Vagina (tissue), 2 donors: ENCODE measurements at regions not wholly inside any gene's neighbourhood (a gene's known extent, or its start where the extent isn't known, plus 50 kb on each side); places are given as distances from the start of the nearest gene placed in this dataset.

Experiments used
- DNase-seq, 2 donors: peaks; one replicate each; pipeline ENCODE4 v3.0.0-alpha.2; 2017; ENCODE audit errors: extremely low spot score in 2 of 2
- H3K27ac ChIP-seq: fragments of 200-600 bp; sonication (generic); one replicate; pipeline ENCODE4 v1.5.1; 2019
- H3K27me3 ChIP-seq: fragments of 200-600 bp; sonication (generic); one replicate; pipeline ENCODE4 v1.5.1; 2019
- H3K36me3 ChIP-seq, 2 donors: fragments of 200-600 bp; sonication (generic); one replicate each; pipeline ENCODE4 v1.5.1; 2017 to 2019
- H3K4me1 ChIP-seq: fragments of 200-600 bp; sonication (generic); one replicate; pipeline ENCODE4 v1.5.1; 2019
- H3K4me3 ChIP-seq, 2 donors: fragments of 200-600 bp; sonication (generic); 1 replicate in 1 of 2; 2 replicates in 1 of 2; pipeline ENCODE4 v1.5.1; 2016 to 2019
- H3K9me3 ChIP-seq: fragments of 200-600 bp; sonication (generic); one replicate; pipeline ENCODE4 v1.5.1; 2019
- CTCF ChIP-seq, 3 experiments: fragments of 450-650 bp in 2 of 3; fragments of 200-600 bp in 1 of 3; sonication (generic) in 1 of 3; IDR thresholded peaks; one replicate each; pipeline ENCODE4 v1.5.1; 2017 to 2019; ENCODE audit warnings: antibody characterized with exemption in 3 of 3, mild to moderate bottlenecking in 2 of 3, moderate library complexity in 2 of 3
- POLR2A ChIP-seq, 2 donors: fragments of 450-650 bp; IDR thresholded peaks; one replicate each; pipeline ENCODE4 v1.6.1; 2017; ENCODE audit warnings: antibody characterized with exemption in 2 of 2, mild to moderate bottlenecking in 2 of 2, moderate library complexity in 2 of 2
- POLR2AphosphoS5 ChIP-seq, 2 donors: sonication (generic); formaldehyde crosslinking; IDR thresholded peaks; one replicate each; pipeline ENCODE4 v1.9.0; 2017; ENCODE audit warnings: antibody characterized with exemption in 2 of 2, mild to moderate bottlenecking in 2 of 2, low read depth in 1 of 2; ENCODE audit not compliant: insufficient read depth in 1 of 2
- intact Hi-C: fragments of 100-400 bp; cut with DNase I; formaldehyde crosslinking; loops from one replicate; pipeline ENCODE4 v1.15.1; 2023

- DNase-seq, result no peak
- Histone ChIP-seq H3K9me3 (no peaks in the 10 kb centered on the region), H3K4me3 (no peak overlapping the region), H3K4me1 (no peaks in the 10 kb centered on the region), H3K27me3 (no peaks in the 10 kb centered on the region), H3K27ac (no peak overlapping the region), H3K36me3 (no peaks in the 10 kb centered on the region)
- intact Hi-C loops, result no loop called here
- TF ChIP-seq POLR2AphosphoS5 (IDR thresholded peaks at IDR 0.05; ENCODE audit: insufficient read depth in 1 of 2, low read depth in 1 of 2), result no peak
These were observed 621.0 kb upstream of the NRSN1 start for GRCh38 chr6:23505026-23505425.

- TF ChIP-seq CTCF (IDR thresholded peaks at IDR 0.05) (no peak), POLR2AphosphoS5 (IDR thresholded peaks at IDR 0.05; ENCODE audit: insufficient read depth in 1 of 2, low read depth in 1 of 2) (no peak), POLR2A (IDR thresholded peaks at IDR 0.05) (no peak)
- intact Hi-C loops, result no loop called here
- Histone ChIP-seq H3K4me1 (no peaks in the 10 kb centered on the region), H3K27me3 (no peaks in the 10 kb centered on the region), H3K27ac (no peak overlapping the region), H3K36me3 (no peaks in the 10 kb centered on the region), H3K4me3 (no peak overlapping the region), H3K9me3 (no peaks in the 10 kb centered on the region)
- DNase-seq, result no peak
These were observed 615.1 kb upstream of the NRSN1 start for GRCh38 chr6:23510778-23511510.

- intact Hi-C loops, result no loop called here
- no peak overlapping the region for H3K4me3 ChIP-seq
- TF ChIP-seq POLR2AphosphoS5 (IDR thresholded peaks at IDR 0.05; ENCODE audit: insufficient read depth in 1 of 2, low read depth in 1 of 2) (no peak), CTCF (IDR thresholded peaks at IDR 0.05) (no peak), POLR2A (IDR thresholded peaks at IDR 0.05) (no peak)
These were observed 614.2 kb upstream of the NRSN1 start for GRCh38 chr6:23511817-23512216.

GRCh38 chr6:23518294-23518693 is 607.7 kb upstream of the NRSN1 start:
- TF ChIP-seq POLR2AphosphoS5 (IDR thresholded peaks at IDR 0.05; ENCODE audit: insufficient read depth in 1 of 2, low read depth in 1 of 2) (no peak), CTCF (IDR thresholded peaks at IDR 0.05) (no peak), POLR2A (IDR thresholded peaks at IDR 0.05) (no peak)
- Histone ChIP-seq H3K9me3 (no peaks in the 10 kb centered on the region), H3K27ac (no peak overlapping the region), H3K4me3 (no peak overlapping the region), H3K36me3 (no peaks in the 10 kb centered on the region), H3K4me1 (no peaks in the 10 kb centered on the region), H3K27me3 (no peaks in the 10 kb centered on the region)
- intact Hi-C loops, result no loop called here
- no peak for DNase-seq

More at GRCh38 chr6:23511817-23512216, 614.2 kb upstream of the NRSN1 start:
- H3K36me3 ChIP-seq, result no peaks in the 10 kb centered on the region
- H3K9me3 ChIP-seq, result no peaks in the 10 kb centered on the region
- no peak for DNase-seq
- H3K27me3 ChIP-seq, result no peaks in the 10 kb centered on the region
- H3K27ac ChIP-seq, result no peak overlapping the region
- no peaks in the 10 kb centered on the region for H3K4me1 ChIP-seq

- H3K27ac ChIP-seq, result no peak overlapping the region
- TF ChIP-seq CTCF (IDR thresholded peaks at IDR 0.05), result no peak
- no peak for TF ChIP-seq POLR2AphosphoS5 (IDR thresholded peaks at IDR 0.05; ENCODE audit: insufficient read depth in 1 of 2, low read depth in 1 of 2)
- no peak for TF ChIP-seq POLR2A (IDR thresholded peaks at IDR 0.05)
- H3K9me3 ChIP-seq, result no peaks in the 10 kb centered on the region
- no peaks in the 10 kb centered on the region for H3K27me3 ChIP-seq
- no peaks in the 10 kb centered on the region for H3K36me3 ChIP-seq
- H3K4me1 ChIP-seq, result no peaks in the 10 kb centered on the region
- DNase-seq, result no peak
- no peak overlapping the region for H3K4me3 ChIP-seq
- intact Hi-C loops, result no loop called here
These were observed 603.0 kb upstream of the NRSN1 start for GRCh38 chr6:23522792-23523547.
